ENCODE measurements at regions not wholly inside any gene's neighbourhood (a gene's known extent, or its start where the extent isn't known, plus 50 kb on each side); places are given as distances from the start of the nearest gene placed in this dataset.
A peak's percentile ranks its signal among the peaks of the same experiment; 100 is the strongest.

DNA sequence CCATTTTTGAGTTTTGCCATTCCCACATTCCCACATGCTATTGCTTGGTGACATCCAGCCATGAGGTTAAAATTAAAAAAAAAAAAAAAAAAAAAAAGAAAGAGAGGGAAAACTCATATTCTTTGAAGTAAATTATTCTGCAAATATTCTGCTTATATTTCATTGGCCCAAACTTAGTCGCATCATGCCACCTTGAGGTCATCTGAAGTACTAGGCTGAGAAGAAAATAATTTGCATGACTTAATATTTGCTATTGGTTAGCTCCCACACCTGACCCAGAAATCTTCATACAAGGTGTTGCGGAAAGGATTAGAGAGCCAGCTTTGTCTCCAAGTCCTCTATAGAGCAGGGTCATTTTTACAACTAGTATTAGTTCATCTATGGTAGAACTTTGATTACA lies 2206.0 kb downstream of the MRPL39 start:
- no peak overlapping the region for H3K4me3 Mint-ChIP-seq (ENCODE audit: unreplicated experiment)
- no peaks in the 10 kb centered on the region for H3K4me1 Mint-ChIP-seq (ENCODE audit: low read depth)
- peaks cover 3% of the 10 kb centered on the region for H3K9me3 Mint-ChIP-seq (ENCODE audit: low read depth)
- no peak overlapping the region for H3K27ac Mint-ChIP-seq (ENCODE audit: unreplicated experiment)
- H3K27me3 Mint-ChIP-seq (ENCODE audit: low read depth) = no peaks in the 10 kb centered on the region
- H3K36me3 Mint-ChIP-seq (ENCODE audit: low read depth) = no peaks in the 10 kb centered on the region
- no peak for DNase-seq (ENCODE audit: low spot score)
- peak; percentile 73 for TF ChIP-seq CTCF (IDR thresholded peaks at IDR 0.05)

- no peaks in the 10 kb centered on the region for H3K4me1 Mint-ChIP-seq (ENCODE audit: low read depth)
- no peak for DNase-seq (ENCODE audit: low spot score)
- H3K36me3 Mint-ChIP-seq (ENCODE audit: low read depth) = no peaks in the 10 kb centered on the region
- H3K27me3 Mint-ChIP-seq (ENCODE audit: low read depth) = no peaks in the 10 kb centered on the region
- peaks cover 2% of the 10 kb centered on the region for H3K9me3 Mint-ChIP-seq (ENCODE audit: low read depth)
- no peak overlapping the region for H3K4me3 Mint-ChIP-seq (ENCODE audit: unreplicated experiment)
- TF ChIP-seq CTCF (IDR thresholded peaks at IDR 0.05) = no peak
- no peak overlapping the region for H3K27ac Mint-ChIP-seq (ENCODE audit: unreplicated experiment)
Measured at GRCh38 chr21:23398726-23399125, 2208.6 kb downstream of the MRPL39 start.

DNA sequence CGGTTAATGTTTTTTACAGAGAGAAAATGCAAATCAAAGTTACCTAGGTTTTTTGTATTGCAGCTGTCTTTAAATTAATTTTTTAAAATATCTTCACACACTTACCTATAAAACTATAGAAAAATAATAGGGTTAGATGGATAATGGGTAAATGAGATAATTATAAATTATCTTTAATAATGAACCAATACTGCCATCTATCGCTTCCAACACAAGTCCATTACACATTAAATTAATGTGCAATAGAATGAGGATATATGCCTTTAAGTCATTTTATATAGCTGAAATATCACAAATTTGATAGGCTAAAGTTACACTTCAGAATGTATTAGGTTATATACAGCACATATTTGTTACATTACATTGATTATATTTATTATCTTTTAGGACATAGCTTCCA lies 2212.8 kb downstream of the MRPL39 start:
- DNase-seq (ENCODE audit: low spot score) = no peak
- peaks cover 9% of the 10 kb centered on the region for H3K9me3 Mint-ChIP-seq (ENCODE audit: low read depth)
- no peak overlapping the region for H3K4me3 Mint-ChIP-seq (ENCODE audit: unreplicated experiment)
- H3K36me3 Mint-ChIP-seq (ENCODE audit: low read depth) = no peaks in the 10 kb centered on the region
- no peaks in the 10 kb centered on the region for H3K27me3 Mint-ChIP-seq (ENCODE audit: low read depth)
- H3K4me1 Mint-ChIP-seq (ENCODE audit: low read depth) = no peaks in the 10 kb centered on the region
- H3K27ac Mint-ChIP-seq (ENCODE audit: unreplicated experiment) = no peak overlapping the region
- peak; percentile 65 for TF ChIP-seq CTCF (IDR thresholded peaks at IDR 0.05)

GRCh38 chr21:23384679-23385078 lies 2222.6 kb downstream of the MRPL39 start:
- no peak for TF ChIP-seq CTCF (IDR thresholded peaks at IDR 0.05)
- H3K27me3 Mint-ChIP-seq (ENCODE audit: low read depth) = no peaks in the 10 kb centered on the region
- DNase-seq (ENCODE audit: low spot score) = no peak
- H3K9me3 Mint-ChIP-seq (ENCODE audit: low read depth) = peaks cover 19% of the 10 kb centered on the region
- no peaks in the 10 kb centered on the region for H3K4me1 Mint-ChIP-seq (ENCODE audit: low read depth)
- no peak overlapping the region for H3K27ac Mint-ChIP-seq (ENCODE audit: unreplicated experiment)
- H3K36me3 Mint-ChIP-seq (ENCODE audit: low read depth) = no peaks in the 10 kb centered on the region
- H3K4me3 Mint-ChIP-seq (ENCODE audit: unreplicated experiment) = no peak overlapping the region

- Mint-ChIP-seq H3K36me3 (ENCODE audit: low read depth) (no peaks in the 10 kb centered on the region), H3K27ac (ENCODE audit: unreplicated experiment) (no peak overlapping the region), H3K4me3 (ENCODE audit: unreplicated experiment) (no peak overlapping the region), H3K4me1 (ENCODE audit: low read depth) (no peaks in the 10 kb centered on the region), H3K27me3 (ENCODE audit: low read depth) (no peaks in the 10 kb centered on the region), H3K9me3 (ENCODE audit: low read depth) (peaks cover 27% of the 10 kb centered on the region)
- no peak for DNase-seq (ENCODE audit: low spot score)
- TF ChIP-seq CTCF (IDR thresholded peaks at IDR 0.05) = no peak
Measured at GRCh38 chr21:23374155-23374554, 2233.1 kb downstream of the MRPL39 start.

All from chondrocyte (in vitro differentiated cells).